ENCODE measurements at regions not wholly inside any gene's neighbourhood (a gene's known extent, or its start where the extent isn't known, plus 50 kb on each side); places are given as distances from the start of the nearest gene placed in this dataset.
"Not testable (repeated sequence)": the region's sequence is repeated elsewhere in the genome, so short reads cannot be mapped to it uniquely, and the experiment has no call there.

GRCh38 chr2:123512547-123512946 is 512.5 kb upstream of the CNTNAP5 start:
- H3K9me3 Mint-ChIP-seq = peaks cover 3 to 34% (median 4%) of the 10 kb centered on the region in 6 donors
- no peaks in the 10 kb centered on the region for H3K27me3 Mint-ChIP-seq (ENCODE audit: low read depth in 3 of 3)
- no peak overlapping the region for H3K4me3 Mint-ChIP-seq
- H3K27ac Mint-ChIP-seq = no peak overlapping the region
- H3K36me3 Mint-ChIP-seq = no peaks in the 10 kb centered on the region
- no peak for DNase-seq
- no peaks in the 10 kb centered on the region for H3K4me1 Mint-ChIP-seq

DNA sequence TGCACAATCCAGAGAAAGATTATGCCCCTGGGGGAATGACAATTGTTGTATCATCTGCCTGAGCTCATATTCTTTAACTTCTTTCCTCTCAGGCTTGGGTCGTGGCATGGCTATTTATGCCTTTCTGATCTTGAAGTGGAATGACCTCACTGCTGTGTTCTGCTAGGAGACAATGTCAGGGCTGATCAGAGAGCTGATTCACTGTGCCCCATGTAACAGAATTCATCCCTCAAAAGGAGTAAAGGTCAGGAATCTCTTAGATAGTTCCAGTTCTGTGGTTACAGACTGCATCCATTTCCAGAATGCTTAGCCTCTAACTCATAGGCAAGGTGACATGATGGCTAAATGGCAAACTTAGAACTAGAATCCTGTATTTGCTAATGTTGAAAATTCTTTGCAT is 511.7 kb upstream of the CNTNAP5 start:
- no peak overlapping the region for H3K27ac Mint-ChIP-seq
- no peak for DNase-seq
- H3K36me3 Mint-ChIP-seq = no peaks in the 10 kb centered on the region
- no peaks in the 10 kb centered on the region for H3K27me3 Mint-ChIP-seq (ENCODE audit: low read depth in 3 of 3)
- no peaks in the 10 kb centered on the region for H3K4me1 Mint-ChIP-seq
- H3K9me3 Mint-ChIP-seq = peaks cover 3 to 38% (median 5%) of the 10 kb centered on the region in 6 donors
- H3K4me3 Mint-ChIP-seq = no peak overlapping the region

- Mint-ChIP-seq H3K36me3 (no peaks in the 10 kb centered on the region), H3K9me3 (peaks cover 3 to 35% (median 5%) of the 10 kb centered on the region in 6 donors), H3K27me3 (ENCODE audit: low read depth in 3 of 3) (peaks cover 0 to 3% (median 0%) of the 10 kb centered on the region in 3 donors), H3K27ac (no peak overlapping the region), H3K4me3 (no peak overlapping the region), H3K4me1 (no peaks in the 10 kb centered on the region)
- no peak for DNase-seq
These were observed 510.4 kb upstream of the CNTNAP5 start for GRCh38 chr2:123514613-123515207.

DNA sequence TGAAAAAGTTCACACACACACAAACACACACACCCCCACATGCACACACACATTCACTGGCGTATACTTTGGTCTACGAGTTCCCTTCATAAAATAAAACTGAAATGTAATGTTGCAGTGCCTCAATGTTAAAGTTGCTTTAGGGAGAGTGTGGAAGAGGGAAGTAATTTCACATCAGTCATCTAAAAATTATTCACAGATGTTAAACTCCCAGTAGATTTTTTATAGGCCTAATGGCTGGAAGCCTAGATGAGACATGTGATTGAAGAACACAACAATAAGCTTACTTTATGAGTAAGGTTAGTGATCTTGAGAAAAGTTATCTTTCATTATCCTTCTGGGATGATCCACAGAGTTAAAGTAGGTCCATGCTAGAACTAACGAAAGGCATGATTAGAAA is 506.7 kb upstream of the CNTNAP5 start:
- no peak overlapping the region for H3K4me3 Mint-ChIP-seq
- H3K4me1 Mint-ChIP-seq = no peaks in the 10 kb centered on the region
- DNase-seq = no peak
- H3K9me3 Mint-ChIP-seq = peaks cover 3 to 36% (median 12%) of the 10 kb centered on the region in 6 donors
- H3K36me3 Mint-ChIP-seq = no peaks in the 10 kb centered on the region
- peaks cover 0 to 3% (median 2%) of the 10 kb centered on the region in 3 donors for H3K27me3 Mint-ChIP-seq (ENCODE audit: low read depth in 3 of 3)
- no peak overlapping the region for H3K27ac Mint-ChIP-seq

GRCh38 chr2:123521854-123522253 is 503.2 kb upstream of the CNTNAP5 start:
- H3K4me3 Mint-ChIP-seq = no peak overlapping the region
- no peak overlapping the region for H3K27ac Mint-ChIP-seq
- H3K27me3 Mint-ChIP-seq (ENCODE audit: low read depth in 3 of 3) = peaks cover 0 to 8% (median 2%) of the 10 kb centered on the region in 3 donors
- H3K4me1 Mint-ChIP-seq = no peaks in the 10 kb centered on the region
- peaks cover 10 to 48% (median 25%) of the 10 kb centered on the region in 6 donors for H3K9me3 Mint-ChIP-seq
- H3K36me3 Mint-ChIP-seq = no peaks in the 10 kb centered on the region
- DNase-seq = no peak

GRCh38 chr2:123522498-123522897 is 502.6 kb upstream of the CNTNAP5 start:
- H3K27ac Mint-ChIP-seq, H3K4me3 Mint-ChIP-seq, H3K36me3 Mint-ChIP-seq, DNase-seq, H3K4me1 Mint-ChIP-seq: not testable (repeated sequence)
- H3K9me3 Mint-ChIP-seq = peaks cover 10 to 48% (median 27%) of the 10 kb centered on the region in 6 donors
- H3K27me3 Mint-ChIP-seq (ENCODE audit: low read depth in 3 of 3) = peaks cover 0 to 10% (median 2%) of the 10 kb centered on the region in 3 donors

DNA sequence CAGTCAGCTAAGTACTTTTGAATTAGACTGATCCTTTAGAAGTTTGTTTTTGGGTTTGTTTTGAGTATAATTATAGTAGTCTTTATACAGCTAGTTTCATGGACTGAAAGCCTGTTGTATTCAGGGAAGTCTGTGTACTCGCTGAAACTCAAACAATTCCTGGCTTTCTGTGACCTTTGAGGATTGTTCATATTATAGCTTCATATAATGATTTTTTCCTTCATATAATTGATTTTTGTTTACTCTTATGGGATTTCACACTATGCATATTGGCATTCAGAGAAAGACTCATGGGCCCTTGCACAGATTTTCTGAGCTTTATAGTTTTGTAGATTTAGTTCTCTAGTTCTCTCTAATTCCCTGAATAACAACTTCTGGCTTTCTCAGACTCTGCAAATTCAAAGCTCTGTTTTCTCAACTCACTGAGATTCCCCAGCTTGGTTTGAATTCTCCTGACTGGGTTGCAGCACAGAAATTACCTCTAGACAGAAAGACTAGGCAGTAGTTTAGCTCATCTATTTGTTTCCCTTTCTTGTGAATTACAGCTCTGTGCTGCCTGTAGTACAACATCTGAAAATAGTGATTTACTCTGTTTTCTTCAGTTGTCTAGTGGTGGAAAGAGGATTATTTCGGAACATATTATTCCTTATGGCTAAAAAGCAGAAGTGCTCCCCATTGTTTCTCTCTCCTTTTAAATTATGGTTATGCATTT is 495.9 kb upstream of the CNTNAP5 start:
- no peaks in the 10 kb centered on the region for H3K4me1 Mint-ChIP-seq
- H3K36me3 Mint-ChIP-seq = peaks cover 0 to 3% (median 0%) of the 10 kb centered on the region in 3 donors
- peaks cover 0 to 8% (median 1%) of the 10 kb centered on the region in 3 donors for H3K27me3 Mint-ChIP-seq (ENCODE audit: low read depth in 3 of 3)
- no peak overlapping the region for H3K4me3 Mint-ChIP-seq
- H3K9me3 Mint-ChIP-seq = peaks cover 10 to 56% (median 27%) of the 10 kb centered on the region in 6 donors
- H3K27ac Mint-ChIP-seq = no peak overlapping the region
- no peak for DNase-seq

DNA sequence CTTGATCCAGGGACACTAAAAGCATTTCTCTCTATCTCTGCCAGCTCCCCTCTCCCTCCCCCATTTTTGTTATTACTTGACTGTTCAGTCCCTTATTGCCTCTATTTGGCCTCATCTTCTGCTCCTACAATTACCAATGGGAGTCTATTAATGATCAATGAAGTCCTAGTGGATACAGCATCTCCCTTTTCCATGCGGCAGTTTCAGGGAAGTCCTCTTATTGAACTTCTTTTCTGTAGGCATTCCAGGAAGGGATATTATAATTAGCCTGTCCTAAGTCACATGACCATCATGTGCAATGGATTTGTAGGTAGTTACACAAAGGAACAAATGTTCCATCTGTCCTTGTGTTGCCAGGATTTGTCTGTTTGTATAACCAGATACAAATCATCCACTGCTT is 495.1 kb upstream of the CNTNAP5 start:
- DNase-seq = no peak
- no peaks in the 10 kb centered on the region for H3K4me1 Mint-ChIP-seq
- peaks cover 0 to 3% (median 0%) of the 10 kb centered on the region in 3 donors for H3K36me3 Mint-ChIP-seq
- peaks cover 0 to 8% (median 1%) of the 10 kb centered on the region in 3 donors for H3K27me3 Mint-ChIP-seq (ENCODE audit: low read depth in 3 of 3)
- H3K4me3 Mint-ChIP-seq = no peak overlapping the region
- peaks cover 7 to 59% (median 27%) of the 10 kb centered on the region in 6 donors for H3K9me3 Mint-ChIP-seq
- no peak overlapping the region for H3K27ac Mint-ChIP-seq

DNA sequence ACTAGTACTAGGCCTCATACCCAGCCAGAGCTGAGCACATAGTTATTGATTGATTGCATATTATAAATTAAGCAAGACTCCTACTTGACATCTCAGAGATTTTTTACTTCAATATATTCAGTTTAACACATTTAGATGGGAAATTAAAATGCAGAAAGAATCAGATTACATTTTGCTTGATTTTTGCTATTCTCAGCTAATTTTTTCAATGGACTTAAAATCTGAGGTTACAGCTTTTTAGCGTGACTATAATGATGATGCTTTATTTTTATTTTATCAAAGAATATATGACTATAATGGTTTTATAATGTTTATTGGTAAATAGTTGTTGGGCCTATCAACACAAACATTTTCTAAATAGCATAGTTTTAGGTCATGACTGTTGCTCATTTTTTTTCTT is 493.0 kb upstream of the CNTNAP5 start:
- H3K4me1 Mint-ChIP-seq = no peaks in the 10 kb centered on the region
- H3K36me3 Mint-ChIP-seq = peaks cover 0 to under 1% (median 0%) of the 10 kb centered on the region in 3 donors
- no peak overlapping the region for H3K27ac Mint-ChIP-seq
- peaks cover 7 to 55% (median 24%) of the 10 kb centered on the region in 6 donors for H3K9me3 Mint-ChIP-seq
- peaks cover 0 to 2% (median 1%) of the 10 kb centered on the region in 3 donors for H3K27me3 Mint-ChIP-seq (ENCODE audit: low read depth in 3 of 3)
- no peak overlapping the region for H3K4me3 Mint-ChIP-seq
- DNase-seq = no peak

- Mint-ChIP-seq H3K4me3 (no peak overlapping the region), H3K9me3 (peaks cover 8 to 57% (median 28%) of the 10 kb centered on the region in 6 donors), H3K36me3 (no peaks in the 10 kb centered on the region)
These were observed 492.1 kb upstream of the CNTNAP5 start for GRCh38 chr2:123532994-123533393.

DNA sequence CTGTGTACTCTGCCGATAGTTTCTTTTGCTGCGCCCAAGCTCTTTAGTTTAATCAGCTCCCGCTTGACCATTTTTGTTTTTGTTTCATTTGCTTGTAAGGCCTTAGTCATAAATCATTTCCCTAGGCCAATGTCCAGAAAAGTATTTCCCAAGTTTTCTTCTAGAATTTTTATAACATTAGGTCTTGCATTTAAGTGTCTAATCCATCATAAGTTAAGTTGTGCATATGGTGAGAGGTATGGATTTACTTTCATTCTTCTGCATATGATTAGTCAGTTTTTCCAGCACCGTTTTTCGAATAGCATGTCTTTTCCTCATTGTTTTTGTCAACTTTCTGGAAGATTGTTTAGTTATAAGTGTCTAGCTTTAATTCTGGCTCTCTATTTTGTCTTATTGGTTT is 484.8 kb upstream of the CNTNAP5 start:
- no peaks in the 10 kb centered on the region for H3K36me3 Mint-ChIP-seq
- H3K27ac Mint-ChIP-seq = no peak overlapping the region

More at GRCh38 chr2:123532994-123533393, 492.1 kb upstream of the CNTNAP5 start:
- Mint-ChIP-seq H3K27ac (no peak overlapping the region), H3K27me3 (ENCODE audit: low read depth in 3 of 3) (peaks cover 0 to 2% (median 1%) of the 10 kb centered on the region in 3 donors), H3K4me1 (no peaks in the 10 kb centered on the region)
- DNase-seq = no peak

DNA sequence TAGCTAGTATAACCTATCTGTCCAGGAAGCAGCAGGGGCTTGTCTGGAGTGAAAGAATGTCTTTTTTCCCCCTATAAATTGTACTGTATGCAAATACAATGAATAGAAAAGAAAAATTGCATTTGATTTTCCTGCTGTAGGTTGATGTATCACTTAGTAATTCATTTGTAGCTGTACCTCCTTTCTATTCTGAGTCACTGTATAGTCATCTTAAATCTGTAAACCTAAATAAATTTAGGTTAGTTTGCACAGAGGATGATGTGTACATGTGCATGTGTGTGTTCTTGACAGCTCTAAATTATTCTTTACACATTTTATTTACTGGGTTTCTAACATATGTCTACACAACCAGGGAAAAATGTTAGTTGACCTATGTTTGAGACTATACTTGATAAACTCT is 478.7 kb upstream of the CNTNAP5 start:
- H3K4me1 Mint-ChIP-seq = no peaks in the 10 kb centered on the region
- peaks cover 8 to 31% (median 20%) of the 10 kb centered on the region in 6 donors for H3K9me3 Mint-ChIP-seq
- H3K27me3 Mint-ChIP-seq (ENCODE audit: low read depth in 3 of 3) = peaks cover 0 to 6% (median 3%) of the 10 kb centered on the region in 3 donors
- H3K4me3 Mint-ChIP-seq = no peak overlapping the region
- DNase-seq = no peak
- H3K36me3 Mint-ChIP-seq = no peaks in the 10 kb centered on the region
- no peak overlapping the region for H3K27ac Mint-ChIP-seq

More for the DNA sequence above, 484.8 kb upstream of the CNTNAP5 start:
- Mint-ChIP-seq H3K27me3 (ENCODE audit: low read depth in 3 of 3) (peaks cover 0 to 6% (median 3%) of the 10 kb centered on the region in 3 donors), H3K9me3 (peaks cover 18 to 51% (median 28%) of the 10 kb centered on the region in 6 donors), H3K4me1 (no peaks in the 10 kb centered on the region), H3K4me3 (no peak overlapping the region)
- no peak for DNase-seq

DNA sequence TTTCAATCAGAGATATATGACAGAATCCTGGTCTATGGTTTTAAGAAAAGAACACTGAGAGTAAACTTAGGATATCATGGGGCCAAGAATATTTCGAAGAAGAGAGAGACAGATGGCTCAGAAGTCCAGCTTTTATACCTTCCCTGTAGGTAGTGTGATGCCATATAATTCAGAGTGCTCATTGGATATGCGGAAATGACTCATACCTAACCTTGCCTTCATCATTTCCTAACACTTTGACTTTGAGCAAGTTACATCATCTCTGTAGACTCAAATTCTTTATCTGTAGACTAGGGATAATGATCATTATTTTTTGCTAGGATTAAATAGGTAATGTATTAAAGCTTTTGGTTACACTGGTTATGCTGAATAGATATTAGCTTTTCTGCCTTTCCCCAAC is 461.6 kb upstream of the CNTNAP5 start:
- Mint-ChIP-seq H3K27me3 (ENCODE audit: low read depth in 3 of 3) (no peaks in the 10 kb centered on the region), H3K9me3 (peaks cover 5 to 37% (median 15%) of the 10 kb centered on the region in 6 donors), H3K36me3 (no peaks in the 10 kb centered on the region), H3K4me3 (no peak overlapping the region), H3K27ac (no peak overlapping the region), H3K4me1 (peaks cover 0 to 1% of the 10 kb centered on the region in 2 donors)
- DNase-seq = no peak

DNA sequence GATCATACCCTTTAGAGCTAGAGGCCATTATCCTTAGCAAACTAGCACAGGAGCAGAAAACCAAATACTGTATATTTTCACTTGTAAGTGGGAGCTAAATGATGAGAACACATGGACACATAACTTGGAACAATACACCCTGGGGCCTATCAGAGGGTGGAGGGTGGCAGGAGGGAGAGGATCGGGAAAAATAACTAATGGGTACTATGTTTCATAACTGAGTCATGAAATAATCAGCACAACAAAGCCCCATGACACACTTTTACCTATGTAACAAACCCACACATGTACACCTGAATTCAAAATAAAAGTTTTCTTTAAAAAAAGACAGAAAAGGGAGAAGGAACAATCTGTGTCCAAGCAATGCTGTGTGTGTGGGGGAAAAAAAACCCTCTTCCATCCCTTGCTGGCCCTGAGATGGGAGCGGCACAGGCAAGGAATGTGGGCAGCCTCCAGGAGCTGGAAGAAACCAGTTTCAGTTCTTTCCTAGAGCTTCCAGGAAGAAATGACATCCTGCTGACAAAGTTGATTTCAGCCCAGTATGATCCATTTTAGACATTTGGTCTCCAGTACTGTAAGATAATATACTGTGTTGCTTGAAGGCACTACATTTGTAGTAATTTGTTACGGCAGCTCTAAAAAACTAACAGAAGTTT is 458.7 kb upstream of the CNTNAP5 start:
- Mint-ChIP-seq H3K4me3 (no peak overlapping the region), H3K4me1 (peaks cover 0 to 12% of the 10 kb centered on the region in 2 donors), H3K36me3 (no peaks in the 10 kb centered on the region), H3K9me3 (peaks cover 0 to 47% (median 15%) of the 10 kb centered on the region in 6 donors), H3K27me3 (ENCODE audit: low read depth in 3 of 3) (no peaks in the 10 kb centered on the region), H3K27ac (no peak overlapping the region)
- no peak for DNase-seq
